Brain microvascular endothelial cell (primary cell): ENCODE measurements at regions not wholly inside any gene's neighbourhood (a gene's known extent, or its start where the extent isn't known, plus 50 kb on each side); places are given as distances from the start of the nearest gene placed in this dataset.

Source experiments
- DNase-seq: peaks from one replicate; pipeline ENCODE4 v3.0.0-alpha.2; 2020
- H3K27ac ChIP-seq: fragments of 250-450 bp; sonication (Bioruptor Pico); 2 replicates; pipeline ENCODE4 v1.5.1; 2020; ENCODE audit warnings: mild to moderate bottlenecking, moderate library complexity
- H3K27me3 ChIP-seq: fragments of 250-450 bp; sonication (Bioruptor Pico); replicated peaks from 2 replicates; pipeline ENCODE4 v1.5.1; 2020; ENCODE audit warnings: mild to moderate bottlenecking
- H3K36me3 ChIP-seq: fragments of 250-450 bp; sonication (Bioruptor Pico); replicated peaks from 2 replicates; pipeline ENCODE4 v1.5.1; 2020; ENCODE audit warnings: mild to moderate bottlenecking
- H3K4me3 ChIP-seq: 2 replicates; pipeline ENCODE4 v1.5.1; 2011; ENCODE audit warnings: low read depth, mild to moderate bottlenecking, control low read depth, low read length, moderate library complexity
- CTCF ChIP-seq: IDR thresholded peaks from 2 replicates; pipeline ENCODE4 v1.5.1; 2011; ENCODE audit warnings: low read depth, mild to moderate bottlenecking, moderate library complexity, low read length, control low read depth, inconsistent platforms; ENCODE audit errors: missing control alignments
- in situ Hi-C: cut with HindIII; loops from 2 replicates; pipeline ENCODE4 v1.10.0; 2017; ENCODE audit warnings: low sequenced_read_pairs, low pct_ligation_motif_present

GRCh38 chr7:80991654-80992053 lies 72.8 kb upstream of the SEMA3C start:
- no peak for TF ChIP-seq CTCF
- H3K4me3 ChIP-seq = no peak overlapping the region
- H3K36me3 ChIP-seq = no peaks in the 10 kb centered on the region
- in situ Hi-C loops = no loop called here
- no peak for DNase-seq
- no peak overlapping the region for H3K27ac ChIP-seq
- H3K27me3 ChIP-seq = no peaks in the 10 kb centered on the region

GRCh38 chr7:80984619-80985018 lies 65.8 kb upstream of the SEMA3C start:
- Histone ChIP-seq H3K27ac (no peak overlapping the region), H3K36me3 (no peaks in the 10 kb centered on the region), H3K27me3 (no peaks in the 10 kb centered on the region), H3K4me3 (no peak overlapping the region)
- no peak for DNase-seq
- in situ Hi-C loops = no loop called here
- TF ChIP-seq CTCF = no peak

- no peak for TF ChIP-seq CTCF
- in situ Hi-C loops = no loop called here
Observed at GRCh38 chr7:80981405-80981804, 62.6 kb upstream of the SEMA3C start.

GRCh38 chr7:80977751-80978150 lies 58.9 kb upstream of the SEMA3C start:
- in situ Hi-C loops = no loop called here
- H3K27me3 ChIP-seq = no peaks in the 10 kb centered on the region
- H3K27ac ChIP-seq = no peak overlapping the region
- no peak for DNase-seq
- no peak overlapping the region for H3K4me3 ChIP-seq
- TF ChIP-seq CTCF = no peak
- H3K36me3 ChIP-seq = no peaks in the 10 kb centered on the region

More at GRCh38 chr7:80981405-80981804, 62.6 kb upstream of the SEMA3C start:
- Histone ChIP-seq H3K27me3 (no peaks in the 10 kb centered on the region), H3K27ac (no peak overlapping the region), H3K36me3 (no peaks in the 10 kb centered on the region), H3K4me3 (no peak overlapping the region)
- no peak for DNase-seq

- Histone ChIP-seq H3K27me3 (no peaks in the 10 kb centered on the region), H3K27ac (no peak overlapping the region), H3K36me3 (no peaks in the 10 kb centered on the region), H3K4me3 (no peak overlapping the region)
- in situ Hi-C loops = no loop called here
- TF ChIP-seq CTCF = no peak
- no peak for DNase-seq
Observed at GRCh38 chr7:80974396-80975358, 55.8 kb upstream of the SEMA3C start.
